ENCODE measurements at regions not wholly inside any gene's neighbourhood (a gene's known extent, or its start where the extent isn't known, plus 50 kb on each side); places are given as distances from the start of the nearest gene placed in this dataset.

GRCh38 chr6:62707156-62707555 is 421.1 kb upstream of the KHDRBS2 start:
- DNase-seq (ENCODE audit: low read depth) = no peak
- Histone ChIP-seq H3K27me3 (ENCODE audit: control insufficient read depth, insufficient read depth, low read length) (no peaks in the 10 kb centered on the region), H3K4me3 (ENCODE audit: low read depth, low read length) (no peak overlapping the region), H3K36me3 (ENCODE audit: control insufficient read depth, insufficient read depth, low read length) (no peaks in the 10 kb centered on the region)
- TF ChIP-seq, protein P1, sequence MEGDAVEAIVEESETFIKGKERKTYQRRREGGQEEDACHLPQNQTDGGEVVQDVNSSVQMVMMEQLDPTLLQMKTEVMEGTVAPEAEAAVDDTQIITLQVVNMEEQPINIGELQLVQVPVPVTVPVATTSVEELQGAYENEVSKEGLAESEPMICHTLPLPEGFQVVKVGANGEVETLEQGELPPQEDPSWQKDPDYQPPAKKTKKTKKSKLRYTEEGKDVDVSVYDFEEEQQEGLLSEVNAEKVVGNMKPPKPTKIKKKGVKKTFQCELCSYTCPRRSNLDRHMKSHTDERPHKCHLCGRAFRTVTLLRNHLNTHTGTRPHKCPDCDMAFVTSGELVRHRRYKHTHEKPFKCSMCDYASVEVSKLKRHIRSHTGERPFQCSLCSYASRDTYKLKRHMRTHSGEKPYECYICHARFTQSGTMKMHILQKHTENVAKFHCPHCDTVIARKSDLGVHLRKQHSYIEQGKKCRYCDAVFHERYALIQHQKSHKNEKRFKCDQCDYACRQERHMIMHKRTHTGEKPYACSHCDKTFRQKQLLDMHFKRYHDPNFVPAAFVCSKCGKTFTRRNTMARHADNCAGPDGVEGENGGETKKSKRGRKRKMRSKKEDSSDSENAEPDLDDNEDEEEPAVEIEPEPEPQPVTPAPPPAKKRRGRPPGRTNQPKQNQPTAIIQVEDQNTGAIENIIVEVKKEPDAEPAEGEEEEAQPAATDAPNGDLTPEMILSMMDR (IDR thresholded peaks at IDR 0.05; ENCODE audit: insufficient read depth, low read length, poor library complexity, severe bottlenecking) = no peak

DNA sequence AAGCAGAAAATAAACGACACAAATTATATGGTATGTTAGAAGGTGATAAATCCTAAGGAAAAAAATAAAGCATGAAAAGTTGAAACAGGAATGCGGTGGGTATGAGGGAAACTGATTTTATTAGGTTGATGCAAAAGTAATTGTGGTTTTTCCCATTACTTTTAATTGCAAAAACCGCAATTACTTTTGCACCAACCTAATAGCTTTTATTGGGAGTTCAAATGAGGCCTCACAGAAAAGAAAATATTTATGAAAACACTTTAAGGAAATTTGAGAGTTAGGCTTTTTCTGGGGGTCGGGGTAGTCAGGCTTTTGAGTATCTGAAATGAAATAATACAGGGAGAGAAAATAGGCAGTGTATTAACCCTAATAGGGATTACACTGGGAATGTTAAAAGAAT is 397.0 kb upstream of the KHDRBS2 start:
- no peaks in the 10 kb centered on the region for H3K27me3 ChIP-seq (ENCODE audit: control insufficient read depth, insufficient read depth, low read length)
- DNase-seq (ENCODE audit: low read depth) = no peak
- H3K4me3 ChIP-seq (ENCODE audit: low read depth, low read length) = no peak overlapping the region
- TF ChIP-seq, protein P1 (IDR thresholded peaks at IDR 0.05; ENCODE audit: insufficient read depth, low read length, poor library complexity, severe bottlenecking) = no peak
- H3K36me3 ChIP-seq (ENCODE audit: control insufficient read depth, insufficient read depth, low read length) = no peaks in the 10 kb centered on the region

DNA sequence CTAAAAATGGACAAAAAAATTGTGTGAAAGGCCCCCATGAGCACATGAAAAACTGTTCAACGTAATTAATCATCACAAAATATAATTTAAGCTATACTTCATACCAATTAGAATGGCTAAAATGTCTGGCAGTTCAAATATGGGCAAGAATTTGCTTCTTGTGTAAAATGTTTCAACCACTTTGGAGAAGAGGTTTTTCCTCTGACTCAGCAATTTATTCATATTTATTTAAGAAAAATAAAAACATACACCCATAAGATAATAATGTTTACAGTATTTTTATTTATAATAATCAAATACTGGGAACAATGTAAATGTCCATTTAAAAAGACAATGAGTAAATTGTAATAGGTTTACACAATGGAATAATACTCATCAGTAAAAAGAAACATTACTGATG is 395.1 kb upstream of the KHDRBS2 start:
- Histone ChIP-seq H3K4me3 (ENCODE audit: low read depth, low read length) (no peak overlapping the region), H3K36me3 (ENCODE audit: control insufficient read depth, insufficient read depth, low read length) (no peaks in the 10 kb centered on the region), H3K27me3 (ENCODE audit: control insufficient read depth, insufficient read depth, low read length) (no peaks in the 10 kb centered on the region)
- DNase-seq (ENCODE audit: low read depth) = no peak
- TF ChIP-seq, protein P1 (IDR thresholded peaks at IDR 0.05; ENCODE audit: insufficient read depth, low read length, poor library complexity, severe bottlenecking) = no peak

GRCh38 chr6:62672989-62673388 is 387.0 kb upstream of the KHDRBS2 start:
- TF ChIP-seq, protein P1 (IDR thresholded peaks at IDR 0.05; ENCODE audit: insufficient read depth, low read length, poor library complexity, severe bottlenecking) = no peak
- no peak overlapping the region for H3K4me3 ChIP-seq (ENCODE audit: low read depth, low read length)
- no peak for DNase-seq (ENCODE audit: low read depth)
- H3K36me3 ChIP-seq (ENCODE audit: control insufficient read depth, insufficient read depth, low read length) = no peaks in the 10 kb centered on the region
- no peaks in the 10 kb centered on the region for H3K27me3 ChIP-seq (ENCODE audit: control insufficient read depth, insufficient read depth, low read length)

DNA sequence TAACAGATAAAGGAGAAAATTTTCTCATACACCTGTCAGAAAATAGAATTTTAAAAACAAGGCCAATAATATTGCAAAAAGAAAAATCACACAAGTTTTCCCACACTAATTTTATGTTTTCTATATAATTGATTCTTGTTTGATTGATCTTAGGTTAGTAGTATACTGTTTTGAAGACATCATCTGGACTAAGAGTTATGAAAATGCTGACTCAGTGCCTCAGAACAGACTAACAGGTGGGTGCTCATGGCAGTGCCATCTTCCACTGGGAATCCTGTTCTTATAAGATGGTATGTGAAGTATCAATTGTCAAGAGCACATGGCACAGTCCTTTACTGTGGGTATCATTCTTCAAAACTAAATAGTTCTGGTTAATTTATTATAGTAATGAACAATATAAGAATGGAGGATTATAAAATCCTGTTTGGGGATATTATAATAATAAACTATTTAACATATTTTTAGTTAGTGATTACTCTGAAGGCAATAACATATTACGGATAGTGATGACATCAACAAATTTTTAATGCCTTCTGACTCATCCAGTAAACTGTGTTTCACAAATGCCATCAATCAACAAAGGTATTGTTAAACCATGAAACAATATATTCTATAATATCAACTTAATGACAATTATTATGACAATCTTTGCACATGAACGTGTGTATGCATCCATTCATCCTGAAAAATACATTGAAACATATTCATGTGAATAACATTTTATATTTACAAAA is 384.6 kb upstream of the KHDRBS2 start:
- TF ChIP-seq, protein P1 (IDR thresholded peaks at IDR 0.05; ENCODE audit: insufficient read depth, low read length, poor library complexity, severe bottlenecking) = no peak
- Histone ChIP-seq H3K27me3 (ENCODE audit: control insufficient read depth, insufficient read depth, low read length) (no peaks in the 10 kb centered on the region), H3K4me3 (ENCODE audit: low read depth, low read length) (no peak overlapping the region), H3K36me3 (ENCODE audit: control insufficient read depth, insufficient read depth, low read length) (no peaks in the 10 kb centered on the region)
- no peak for DNase-seq (ENCODE audit: low read depth)

- Histone ChIP-seq H3K36me3 (ENCODE audit: control insufficient read depth, insufficient read depth, low read length) (no peaks in the 10 kb centered on the region), H3K27me3 (ENCODE audit: control insufficient read depth, insufficient read depth, low read length) (no peaks in the 10 kb centered on the region), H3K4me3 (ENCODE audit: low read depth, low read length) (no peak overlapping the region)
- no peak for DNase-seq (ENCODE audit: low read depth)
- TF ChIP-seq, protein P1 (IDR thresholded peaks at IDR 0.05; ENCODE audit: insufficient read depth, low read length, poor library complexity, severe bottlenecking) = no peak
Measured at GRCh38 chr6:62669831-62670230, 383.8 kb upstream of the KHDRBS2 start.
